Activated CD4-positive, alpha-beta memory T cell treated with anti-CD3 and anti-CD28 coated beads, Interleukin-2, amount 10 ng/mL, durations not matched to agents 7 days and 5 days (primary cell): ENCODE measurements at regions not wholly inside any gene's neighbourhood (a gene's known extent, or its start where the extent isn't known, plus 50 kb on each side); places are given as distances from the start of the nearest gene placed in this dataset.

Source experiments
- CTCF ChIA-PET: fragments of 350-600 bp; sonication (Branson Sonifier 250); formaldehyde crosslinking; loops from one replicate; lab custom pipeline; 2021; ENCODE audit warnings: antibody characterized with exemption, inconsistent platforms; lab: Charles Lee
- POLR2A ChIA-PET: fragments of 350-600 bp; sonication (Branson Sonifier 250); formaldehyde crosslinking; loops from one replicate; lab custom pipeline; 2021; ENCODE audit warnings: antibody characterized with exemption; lab: Charles Lee
- DNase-seq: peaks from one replicate; pipeline ENCODE4 v3.0.0-alpha.2; 2020
- H3K27ac Mint-ChIP-seq: one replicate; pipeline ENCODE4 v1.8.0; 2021; ENCODE audit warnings: mild to moderate bottlenecking, mixed read lengths
- H3K27me3 Mint-ChIP-seq: one replicate; pipeline ENCODE4 v1.8.0; 2021; ENCODE audit warnings: mixed read lengths
- H3K36me3 Mint-ChIP-seq: one replicate; pipeline ENCODE4 v1.8.0; 2021; ENCODE audit warnings: low read depth, mixed read lengths
- H3K4me1 Mint-ChIP-seq: one replicate; pipeline ENCODE4 v1.8.0; 2021; ENCODE audit warnings: mixed read lengths
- H3K4me3 Mint-ChIP-seq: one replicate; pipeline ENCODE4 v1.8.0; 2021; ENCODE audit warnings: mild to moderate bottlenecking, mixed read lengths
- H3K9me3 Mint-ChIP-seq: one replicate; pipeline ENCODE4 v1.8.0; 2021; ENCODE audit warnings: mixed read lengths

- DNase-seq: no peak
- H3K4me3 Mint-ChIP-seq: no peak overlapping the region
- no peaks in the 10 kb centered on the region for H3K36me3 Mint-ChIP-seq
- H3K27me3 Mint-ChIP-seq: no peaks in the 10 kb centered on the region
- CTCF ChIA-PET: no interaction called here
- H3K27ac Mint-ChIP-seq: no peak overlapping the region
- no peaks in the 10 kb centered on the region for H3K9me3 Mint-ChIP-seq
- POLR2A ChIA-PET: no interaction called here
- H3K4me1 Mint-ChIP-seq: no peaks in the 10 kb centered on the region
These were observed 644.8 kb upstream of the PKN2 start for GRCh38 chr1:88039240-88039639.

GRCh38 chr1:88043834-88044233, 640.2 kb upstream of the PKN2 start:
- CTCF ChIA-PET: no interaction called here
- H3K36me3 Mint-ChIP-seq: no peaks in the 10 kb centered on the region
- H3K27me3 Mint-ChIP-seq: no peaks in the 10 kb centered on the region
- DNase-seq: no peak
- H3K4me1 Mint-ChIP-seq: no peaks in the 10 kb centered on the region
- no peak overlapping the region for H3K4me3 Mint-ChIP-seq
- POLR2A ChIA-PET: no interaction called here
- no peak overlapping the region for H3K27ac Mint-ChIP-seq
- H3K9me3 Mint-ChIP-seq: no peaks in the 10 kb centered on the region

GRCh38 chr1:88052167-88052566, 631.9 kb upstream of the PKN2 start:
- no peak overlapping the region for H3K27ac Mint-ChIP-seq

GRCh38 chr1:88053065-88053464, 631.0 kb upstream of the PKN2 start:
- Mint-ChIP-seq H3K4me1 (no peaks in the 10 kb centered on the region), H3K9me3 (no peaks in the 10 kb centered on the region), H3K36me3 (no peaks in the 10 kb centered on the region), H3K27ac (no peak overlapping the region), H3K4me3 (no peak overlapping the region), H3K27me3 (peaks cover 2% of the 10 kb centered on the region)
- ChIA-PET POLR2A (no interaction called here), CTCF (no interaction called here)
- DNase-seq: no peak

More at GRCh38 chr1:88052167-88052566, 631.9 kb upstream of the PKN2 start:
- Mint-ChIP-seq H3K36me3 (no peaks in the 10 kb centered on the region), H3K27me3 (peaks cover 2% of the 10 kb centered on the region), H3K4me1 (no peaks in the 10 kb centered on the region), H3K9me3 (no peaks in the 10 kb centered on the region), H3K4me3 (no peak overlapping the region)
- CTCF ChIA-PET: no interaction called here
- DNase-seq: no peak
- POLR2A ChIA-PET: no interaction called here

- ChIA-PET CTCF (no interaction called here), POLR2A (no interaction called here)
- H3K27me3 Mint-ChIP-seq: peaks cover 2% of the 10 kb centered on the region
- no peak overlapping the region for H3K4me3 Mint-ChIP-seq
- H3K27ac Mint-ChIP-seq: no peak overlapping the region
- no peaks in the 10 kb centered on the region for H3K9me3 Mint-ChIP-seq
- H3K4me1 Mint-ChIP-seq: no peaks in the 10 kb centered on the region
- DNase-seq: no peak
- H3K36me3 Mint-ChIP-seq: no peaks in the 10 kb centered on the region
These were observed 627.2 kb upstream of the PKN2 start for GRCh38 chr1:88056881-88057280.

- Mint-ChIP-seq H3K27ac (no peak overlapping the region), H3K9me3 (no peaks in the 10 kb centered on the region), H3K4me1 (no peaks in the 10 kb centered on the region), H3K27me3 (no peaks in the 10 kb centered on the region), H3K4me3 (no peak overlapping the region), H3K36me3 (no peaks in the 10 kb centered on the region)
- no peak for DNase-seq
- CTCF ChIA-PET: no interaction called here
- POLR2A ChIA-PET: no interaction called here
These were observed 625.9 kb upstream of the PKN2 start for GRCh38 chr1:88058205-88058604.

- Mint-ChIP-seq H3K4me3 (no peak overlapping the region), H3K36me3 (no peaks in the 10 kb centered on the region), H3K27ac (no peak overlapping the region), H3K9me3 (no peaks in the 10 kb centered on the region), H3K27me3 (peaks cover 3% of the 10 kb centered on the region), H3K4me1 (no peaks in the 10 kb centered on the region)
- CTCF ChIA-PET: no interaction called here
- DNase-seq: no peak
- POLR2A ChIA-PET: no interaction called here
These were observed 623.9 kb upstream of the PKN2 start for GRCh38 chr1:88060112-88060673.

- no peaks in the 10 kb centered on the region for H3K4me1 Mint-ChIP-seq
- CTCF ChIA-PET: no interaction called here
- no peak overlapping the region for H3K4me3 Mint-ChIP-seq
- DNase-seq: no peak
- POLR2A ChIA-PET: no interaction called here
- H3K27me3 Mint-ChIP-seq: peaks cover 3% of the 10 kb centered on the region
- no peaks in the 10 kb centered on the region for H3K9me3 Mint-ChIP-seq
- no peak overlapping the region for H3K27ac Mint-ChIP-seq
- no peaks in the 10 kb centered on the region for H3K36me3 Mint-ChIP-seq
These were observed 623.2 kb upstream of the PKN2 start for GRCh38 chr1:88060750-88061491.

GRCh38 chr1:88061492-88062177, 622.4 kb upstream of the PKN2 start:
- ChIA-PET CTCF (no interaction called here), POLR2A (no interaction called here)
- no peaks in the 10 kb centered on the region for H3K4me1 Mint-ChIP-seq
- H3K27me3 Mint-ChIP-seq: peaks cover 3% of the 10 kb centered on the region
- no peaks in the 10 kb centered on the region for H3K9me3 Mint-ChIP-seq
- no peak overlapping the region for H3K27ac Mint-ChIP-seq
- H3K4me3 Mint-ChIP-seq: no peak overlapping the region
- no peaks in the 10 kb centered on the region for H3K36me3 Mint-ChIP-seq
- DNase-seq: no peak

- Mint-ChIP-seq H3K27ac (no peak overlapping the region), H3K27me3 (peaks cover 3% of the 10 kb centered on the region), H3K9me3 (no peaks in the 10 kb centered on the region), H3K4me3 (no peak overlapping the region), H3K4me1 (no peaks in the 10 kb centered on the region), H3K36me3 (no peaks in the 10 kb centered on the region)
- POLR2A ChIA-PET: no interaction called here
- no peak for DNase-seq
- CTCF ChIA-PET: no interaction called here
These were observed 621.4 kb upstream of the PKN2 start for GRCh38 chr1:88062650-88063153.

- Mint-ChIP-seq H3K4me1 (no peaks in the 10 kb centered on the region), H3K27ac (no peak overlapping the region), H3K9me3 (no peaks in the 10 kb centered on the region), H3K36me3 (no peaks in the 10 kb centered on the region), H3K4me3 (no peak overlapping the region), H3K27me3 (peaks cover 3% of the 10 kb centered on the region)
- ChIA-PET POLR2A (no interaction called here), CTCF (no interaction called here)
- no peak for DNase-seq
These were observed 620.5 kb upstream of the PKN2 start for GRCh38 chr1:88063605-88064004.

- ChIA-PET CTCF (no interaction called here), POLR2A (no interaction called here)
- Mint-ChIP-seq H3K27me3 (peaks cover 1% of the 10 kb centered on the region), H3K36me3 (no peaks in the 10 kb centered on the region), H3K4me1 (no peaks in the 10 kb centered on the region), H3K27ac (no peak overlapping the region), H3K9me3 (no peaks in the 10 kb centered on the region), H3K4me3 (no peak overlapping the region)
- no peak for DNase-seq
These were observed 615.6 kb upstream of the PKN2 start for GRCh38 chr1:88068407-88068960.

- Mint-ChIP-seq H3K4me1 (no peaks in the 10 kb centered on the region), H3K9me3 (no peaks in the 10 kb centered on the region), H3K27ac (no peak overlapping the region), H3K27me3 (no peaks in the 10 kb centered on the region), H3K4me3 (no peak overlapping the region), H3K36me3 (no peaks in the 10 kb centered on the region)
- ChIA-PET CTCF (no interaction called here), POLR2A (no interaction called here)
- no peak for DNase-seq
These were observed 613.1 kb upstream of the PKN2 start for GRCh38 chr1:88070956-88071355.
